Middle frontal gyrus (tissue), 1 donor: ENCODE measurements at regions not wholly inside any gene's neighbourhood (a gene's known extent, or its start where the extent isn't known, plus 50 kb on each side); places are given as distances from the start of the nearest gene placed in this dataset.

ENCODE experiments used
- DNase-seq: peaks from one replicate; pipeline ENCODE4 v3.0.0-alpha.2; 2015; ENCODE audit warnings: low spot score; ENCODE audit errors: extremely low spot score

- no peak for DNase-seq
These were observed 168.6 kb downstream of the TRIM33 start for GRCh38 chr1:114342376-114342775.

GRCh38 chr1:114341856-114342255 lies 169.1 kb downstream of the TRIM33 start:
- DNase-seq, result no peak

GRCh38 chr1:114341299-114341698 lies 169.7 kb downstream of the TRIM33 start:
- DNase-seq, result no peak

- DNase-seq, result no peak
These were observed 170.1 kb downstream of the TRIM33 start for GRCh38 chr1:114340892-114341291.

- no peak for DNase-seq
These were observed 171.6 kb downstream of the TRIM33 start for GRCh38 chr1:114339379-114339778.

DNA sequence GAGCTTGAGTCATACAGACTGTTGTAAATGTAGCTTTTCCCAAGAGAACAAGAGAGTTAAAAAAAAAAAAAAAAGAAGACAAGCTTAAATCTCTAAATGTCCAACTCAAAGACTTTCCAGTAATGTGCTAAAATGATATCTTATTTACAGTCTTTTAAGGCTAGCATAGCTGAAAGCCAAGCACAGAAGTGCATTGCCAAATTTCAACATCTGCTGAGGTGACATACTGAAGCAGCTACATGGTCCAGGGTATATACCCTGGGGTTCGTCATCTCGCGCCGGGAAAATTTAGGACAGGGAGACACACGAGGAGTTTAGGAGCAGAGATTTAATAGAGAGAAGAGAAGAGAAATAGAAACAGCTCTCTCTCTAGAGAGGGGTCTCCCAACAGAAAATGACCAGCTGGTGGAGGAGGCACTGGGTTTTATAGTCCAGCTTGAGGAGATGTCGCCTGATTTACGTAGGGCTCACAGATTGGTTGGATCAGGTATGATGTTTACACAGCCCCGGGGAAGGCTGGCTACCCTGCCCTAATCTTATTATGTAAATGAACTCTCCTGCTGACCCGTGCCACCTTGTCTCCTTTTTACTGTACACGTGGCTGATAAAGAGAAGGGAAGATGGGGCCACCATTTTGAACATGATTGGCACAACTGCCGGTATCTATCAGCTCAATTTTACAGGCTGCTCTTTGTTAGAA lies 172.7 kb downstream of the TRIM33 start:
- no peak for DNase-seq

DNA sequence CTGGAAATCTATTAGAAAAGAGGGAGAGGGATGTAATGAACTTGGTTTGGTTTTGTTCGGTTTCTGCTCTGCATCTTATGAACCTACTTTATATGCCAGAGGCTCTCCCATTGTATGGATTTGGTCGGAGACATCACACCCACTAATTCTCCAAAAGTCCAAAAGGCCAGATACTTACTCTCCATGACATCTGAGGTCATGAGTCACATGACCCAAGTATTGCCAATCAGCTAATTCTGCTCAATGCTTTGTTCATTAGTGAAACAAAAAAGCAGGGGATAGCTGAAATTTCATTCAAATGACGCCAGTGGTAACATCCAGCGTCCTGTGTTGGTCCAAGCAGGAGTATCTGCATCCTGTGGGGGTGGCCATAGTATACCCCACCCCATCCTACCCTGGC lies 173.6 kb downstream of the TRIM33 start:
- DNase-seq, result no peak

DNA sequence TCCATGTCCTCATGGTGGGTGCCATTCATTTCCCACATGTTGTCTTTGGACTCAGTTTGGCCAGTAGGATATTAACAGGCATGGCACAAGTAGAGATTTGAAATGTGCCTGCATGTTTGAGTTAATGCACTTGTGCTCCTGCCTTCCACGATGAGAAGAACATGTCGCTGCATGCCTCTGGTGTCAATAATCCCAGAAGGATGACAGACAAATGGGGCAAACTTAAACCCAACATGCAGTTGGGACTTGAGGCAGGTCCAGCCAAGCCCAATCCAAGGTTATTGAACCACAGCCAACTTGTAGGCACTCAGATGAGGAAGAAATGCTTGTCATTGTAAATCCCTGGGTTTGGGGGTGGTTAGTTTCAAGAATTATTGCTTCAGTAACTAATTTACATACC lies 174.6 kb downstream of the TRIM33 start:
- no peak for DNase-seq

DNA sequence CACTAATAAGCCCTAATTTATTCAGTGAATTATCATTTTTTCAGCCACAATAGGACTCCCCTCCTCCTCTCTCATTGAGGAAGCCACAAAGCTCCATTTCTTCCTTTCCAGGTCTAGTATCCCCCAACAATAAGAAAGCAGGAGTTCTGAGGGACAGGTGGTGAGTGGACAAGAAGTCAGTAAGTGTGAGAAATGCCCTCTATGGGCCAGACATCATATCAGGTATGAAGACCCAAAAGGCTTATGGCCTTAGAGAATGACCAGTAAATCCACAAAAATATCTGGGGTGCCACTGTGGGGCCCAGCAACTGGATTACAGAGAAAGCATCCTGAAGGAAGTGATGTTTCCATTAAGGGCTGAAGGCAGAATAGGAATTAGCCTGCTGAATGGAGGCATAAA lies 175.7 kb downstream of the TRIM33 start:
- DNase-seq, result no peak

- no peak for DNase-seq
These were observed 176.7 kb downstream of the TRIM33 start for GRCh38 chr1:114334297-114334696.

GRCh38 chr1:114333690-114334089 lies 177.3 kb downstream of the TRIM33 start:
- DNase-seq, result no peak

DNA sequence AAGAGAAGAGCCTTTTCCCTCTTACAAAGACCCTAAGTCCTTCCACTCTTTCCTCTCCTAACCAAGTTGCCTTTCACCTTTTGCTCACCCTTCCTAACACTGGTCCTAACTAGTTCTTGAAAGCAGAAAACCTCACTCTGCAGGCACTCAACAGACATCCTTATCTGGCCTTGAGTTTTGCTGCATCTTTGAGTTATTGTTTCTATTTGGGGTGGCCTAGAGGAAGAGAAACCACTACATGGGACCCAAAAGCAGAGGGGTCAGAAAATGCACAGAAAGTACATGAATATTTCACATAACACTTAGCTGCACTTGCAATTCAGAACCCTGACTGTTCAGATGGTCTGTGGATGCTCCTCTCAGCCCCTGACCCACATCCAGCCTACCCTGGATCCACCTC lies 178.3 kb upstream of the SYT6 start:
- no peak for DNase-seq

DNA sequence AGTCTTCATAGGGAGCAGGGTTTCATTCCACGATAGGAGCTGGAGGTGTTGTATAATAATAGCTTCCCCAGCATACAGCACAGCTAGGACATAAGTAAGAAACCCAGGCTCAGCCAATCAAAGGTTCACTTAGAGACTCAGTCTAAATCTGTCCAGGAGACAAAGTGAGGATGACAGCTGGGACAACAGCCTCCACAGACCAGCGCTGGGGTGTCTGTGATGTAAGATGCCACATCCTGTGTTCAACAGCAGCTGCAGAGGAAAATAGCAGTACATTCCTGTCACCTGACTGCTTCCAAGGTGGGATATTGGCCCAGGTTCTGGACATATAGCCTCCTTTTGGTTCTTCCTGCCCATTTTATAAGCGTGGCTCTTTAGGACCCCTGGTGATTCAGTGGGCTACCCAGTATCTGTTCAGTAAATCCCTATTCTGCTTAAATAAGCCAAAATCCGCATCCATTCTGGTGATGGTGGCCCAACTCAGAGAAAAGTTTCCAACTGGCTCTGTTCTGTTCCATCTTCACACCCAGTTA lies 176.8 kb upstream of the SYT6 start:
- DNase-seq, result no peak

DNA sequence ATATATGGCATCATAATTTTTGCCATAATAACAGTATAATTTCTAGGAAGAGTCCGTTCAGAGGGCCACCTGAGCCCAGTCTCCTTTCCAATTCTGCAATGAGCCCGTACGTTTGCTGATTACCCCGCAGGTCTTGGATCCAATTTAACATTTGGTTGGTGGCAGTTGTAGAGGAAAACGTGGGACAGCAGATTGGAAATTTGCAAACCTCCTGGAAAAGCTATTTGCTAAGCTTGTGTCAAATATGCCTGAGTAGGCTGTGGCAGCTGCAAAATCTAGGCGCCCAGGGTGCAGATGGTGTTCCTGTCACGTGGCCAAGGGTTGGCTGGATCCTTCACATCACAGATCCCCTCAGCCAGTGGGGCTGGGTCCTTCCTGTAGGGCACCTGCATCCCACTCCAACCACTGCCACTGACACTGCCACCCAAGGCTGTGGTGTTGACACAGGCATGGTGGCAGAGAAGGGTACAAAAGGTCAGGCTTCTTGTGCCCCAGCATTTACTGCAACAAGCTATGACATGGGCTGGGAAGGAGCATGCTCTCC lies 174.8 kb upstream of the SYT6 start:
- no peak for DNase-seq

DNA sequence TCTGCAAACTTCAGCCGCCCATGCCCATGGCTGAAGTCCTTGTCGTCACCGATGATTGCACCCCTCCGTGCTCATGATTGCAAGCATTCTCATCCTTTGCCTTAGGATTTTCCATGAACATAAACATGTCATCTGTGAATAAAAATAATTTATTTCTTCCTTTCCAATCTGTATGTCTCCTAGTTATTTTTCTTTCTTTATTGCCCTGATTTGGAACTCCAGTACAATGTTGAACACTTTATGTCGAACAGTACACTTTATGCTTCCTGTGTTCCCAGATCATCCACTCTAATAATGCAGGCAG lies 170.9 kb upstream of the SYT6 start:
- DNase-seq, result no peak

DNA sequence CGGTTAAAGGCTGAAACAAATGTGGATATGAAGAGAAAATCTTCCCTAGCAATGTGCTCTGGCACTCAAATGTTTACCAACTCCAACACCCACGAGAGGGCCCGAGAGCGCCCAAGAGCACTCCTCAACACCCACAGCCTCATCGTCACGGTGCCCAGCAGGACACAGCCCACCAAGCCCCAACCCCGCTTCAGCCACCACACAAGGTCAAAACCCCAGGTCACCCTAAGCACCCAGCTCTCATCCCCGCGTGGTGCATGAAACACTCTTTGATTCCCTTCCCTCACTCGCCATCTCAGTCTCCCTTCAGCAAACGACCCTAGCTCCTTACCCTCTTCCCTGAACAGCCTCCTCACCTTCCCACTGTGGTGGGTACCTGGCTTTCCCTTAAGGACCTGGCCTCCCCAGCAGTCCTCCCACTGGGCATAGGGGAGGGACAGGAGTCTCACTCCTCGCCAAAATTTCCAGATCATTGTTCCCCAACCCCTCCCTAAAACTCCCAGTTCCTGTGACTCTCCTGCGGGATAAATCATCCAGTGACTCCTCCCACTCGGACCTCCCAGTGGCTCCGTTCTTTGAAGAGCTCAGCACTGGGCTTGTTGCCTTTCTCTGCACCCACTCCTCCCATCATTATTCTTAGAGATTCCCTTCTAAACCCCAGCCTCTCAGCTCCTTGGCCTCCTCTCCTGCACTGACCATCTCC lies 170.4 kb upstream of the SYT6 start:
- DNase-seq, result no peak

DNA sequence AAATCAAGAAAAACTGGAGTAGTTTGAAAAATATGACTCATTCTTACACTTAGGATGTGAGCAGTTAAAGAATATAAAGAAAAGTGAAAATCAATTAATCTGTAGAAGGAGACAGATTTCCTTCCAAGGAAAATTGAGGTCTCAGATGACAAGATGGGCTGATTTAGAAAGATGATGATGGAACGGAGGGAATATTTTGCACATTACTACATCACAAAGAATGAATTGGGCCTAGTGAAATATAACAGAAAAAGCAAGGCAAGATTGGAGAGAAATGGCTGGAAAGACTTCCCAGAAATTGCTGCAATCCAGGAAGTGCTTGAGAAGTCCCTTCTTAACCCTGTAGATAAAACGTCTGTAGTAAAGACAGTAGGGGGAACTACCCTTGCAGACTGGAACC lies 169.1 kb upstream of the SYT6 start:
- no peak for DNase-seq

- no peak for DNase-seq
These were observed 168.5 kb upstream of the SYT6 start for GRCh38 chr1:114322207-114322606.

GRCh38 chr1:114320586-114320985 lies 166.9 kb upstream of the SYT6 start:
- no peak for DNase-seq

- no peak for DNase-seq
These were observed 165.7 kb upstream of the SYT6 start for GRCh38 chr1:114319418-114319817.

DNA sequence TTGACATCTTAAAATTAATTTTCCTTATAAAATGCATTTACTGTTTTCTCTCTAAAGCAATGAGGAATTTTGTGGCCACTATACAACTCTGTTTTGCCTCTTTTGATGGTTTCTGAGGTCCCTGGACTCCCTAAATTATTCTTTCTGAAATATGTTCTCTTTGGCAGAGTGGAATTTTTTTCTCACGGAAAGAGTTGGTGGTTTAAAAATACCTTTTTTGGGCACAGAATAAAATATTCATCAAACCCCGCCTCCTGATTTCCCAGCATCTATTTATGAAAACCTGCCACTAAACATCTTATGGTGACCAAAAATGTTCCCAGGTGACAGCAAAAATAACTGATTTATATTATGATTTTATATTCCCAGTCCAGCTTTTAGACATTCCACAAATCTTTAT lies 165.3 kb upstream of the SYT6 start:
- DNase-seq, result no peak

DNA sequence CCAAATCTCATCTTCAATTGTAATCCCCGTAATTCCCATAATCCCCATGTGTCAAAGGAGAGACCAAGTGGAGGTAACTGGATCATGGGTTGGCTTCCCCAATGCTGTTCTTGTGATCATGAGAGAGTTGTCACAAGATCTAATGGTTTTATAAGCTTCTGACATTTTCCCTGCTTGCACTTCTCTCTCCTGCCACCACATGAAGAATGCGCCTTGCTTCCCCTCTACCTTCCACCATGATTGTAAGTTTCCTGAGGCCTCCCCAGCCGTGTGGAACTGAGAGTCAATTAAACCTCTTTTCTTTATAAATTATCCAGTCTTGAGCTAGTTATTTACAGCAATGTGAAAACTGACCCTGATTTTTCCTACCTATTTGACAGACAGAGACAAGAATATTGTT lies 162.5 kb upstream of the SYT6 start:
- DNase-seq, result no peak

GRCh38 chr1:114315631-114316030 lies 162.0 kb upstream of the SYT6 start:
- no peak for DNase-seq
